ENCODE measurements at regions not wholly inside any gene's neighbourhood (a gene's known extent, or its start where the extent isn't known, plus 50 kb on each side); places are given as distances from the start of the nearest gene placed in this dataset.

- no peak for TF ChIP-seq STAT6 (CRISPR knock-in tag; conservative IDR thresholded peaks at IDR 0.05; ENCODE audit: low read depth)
- no peak for TF ChIP-seq NFE2L1 (CRISPR knock-in tag; IDR thresholded peaks at IDR 0.05)
- TF ChIP-seq RORB (CRISPR knock-in tag; IDR thresholded peaks at IDR 0.05), result no peak
- TF ChIP-seq, protein P1, sequence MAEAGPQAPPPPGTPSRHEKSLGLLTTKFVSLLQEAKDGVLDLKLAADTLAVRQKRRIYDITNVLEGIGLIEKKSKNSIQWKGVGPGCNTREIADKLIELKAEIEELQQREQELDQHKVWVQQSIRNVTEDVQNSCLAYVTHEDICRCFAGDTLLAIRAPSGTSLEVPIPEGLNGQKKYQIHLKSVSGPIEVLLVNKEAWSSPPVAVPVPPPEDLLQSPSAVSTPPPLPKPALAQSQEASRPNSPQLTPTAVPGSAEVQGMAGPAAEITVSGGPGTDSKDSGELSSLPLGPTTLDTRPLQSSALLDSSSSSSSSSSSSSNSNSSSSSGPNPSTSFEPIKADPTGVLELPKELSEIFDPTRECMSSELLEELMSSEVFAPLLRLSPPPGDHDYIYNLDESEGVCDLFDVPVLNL (CRISPR knock-in tag; IDR thresholded peaks at IDR 0.05; ENCODE audit: borderline replicate concordance, low read depth), result no peak
- TF ChIP-seq PRRX2 (CRISPR knock-in tag; IDR thresholded peaks at IDR 0.05), result no peak
- no peak for TF ChIP-seq ATF3 (CRISPR knock-in tag; conservative IDR thresholded peaks at IDR 0.05)
- TF ChIP-seq FOXP1 (CRISPR knock-in tag; IDR thresholded peaks at IDR 0.05; ENCODE audit: borderline replicate concordance), result no peak
- no peak for TF ChIP-seq SMAD4 (CRISPR knock-in tag; IDR thresholded peaks at IDR 0.05)
- no peak for TF ChIP-seq CDX4 (CRISPR knock-in tag; IDR thresholded peaks at IDR 0.05; ENCODE audit: borderline replicate concordance)
- TF ChIP-seq AR (CRISPR knock-in tag; IDR thresholded peaks at IDR 0.05), result no peak
Measured at GRCh38 chr2:128402911-128403670, 84.4 kb upstream of the HS6ST1 start (continued).

GRCh38 chr2:128403814-128404708, 85.4 kb upstream of the HS6ST1 start:
- no peak overlapping the region for H3K27ac Mint-ChIP-seq
- CTCF ChIA-PET, result interaction anchor here (1.0 kb wide), 1 partner anchor 333 kb away, joined by 3 read pairs; no protein-coding TSS in a partner anchor
- no peaks in the 10 kb centered on the region for H3K27me3 Mint-ChIP-seq (ENCODE audit: low read depth)

More at GRCh38 chr2:128403814-128404708, 85.4 kb upstream of the HS6ST1 start:
- H3K36me3 Mint-ChIP-seq, result no peaks in the 10 kb centered on the region
- ATAC-seq (no peak), DNase-seq (ENCODE audit: low spot score) (no peak)
- no peaks in the 10 kb centered on the region for H3K9me3 Mint-ChIP-seq
- POLR2A ChIA-PET, result no interaction called here
- peaks cover 27% of the 10 kb centered on the region for H3K4me1 Mint-ChIP-seq
- H3K4me3 Mint-ChIP-seq, result no peak overlapping the region
- TF ChIP-seq JAZF1 (CRISPR knock-in tag; IDR thresholded peaks at IDR 0.05) (no peak), EMX1 (CRISPR knock-in tag; IDR thresholded peaks at IDR 0.05) (no peak), SMAD4 (CRISPR knock-in tag; IDR thresholded peaks at IDR 0.05) (no peak), NR1H2 (CRISPR knock-in tag; IDR thresholded peaks at IDR 0.05) (no peak), GABPB1 (CRISPR knock-in tag; IDR thresholded peaks at IDR 0.05) (no peak), NFATC4 (CRISPR knock-in tag; IDR thresholded peaks at IDR 0.05) (no peak), SOX15 (CRISPR knock-in tag; IDR thresholded peaks at IDR 0.05) (no peak), ETV6 (CRISPR knock-in tag; IDR thresholded peaks at IDR 0.05) (no peak), NR2C2 (CRISPR knock-in tag; IDR thresholded peaks at IDR 0.05) (no peak)
- TF ChIP-seq, protein P2, sequence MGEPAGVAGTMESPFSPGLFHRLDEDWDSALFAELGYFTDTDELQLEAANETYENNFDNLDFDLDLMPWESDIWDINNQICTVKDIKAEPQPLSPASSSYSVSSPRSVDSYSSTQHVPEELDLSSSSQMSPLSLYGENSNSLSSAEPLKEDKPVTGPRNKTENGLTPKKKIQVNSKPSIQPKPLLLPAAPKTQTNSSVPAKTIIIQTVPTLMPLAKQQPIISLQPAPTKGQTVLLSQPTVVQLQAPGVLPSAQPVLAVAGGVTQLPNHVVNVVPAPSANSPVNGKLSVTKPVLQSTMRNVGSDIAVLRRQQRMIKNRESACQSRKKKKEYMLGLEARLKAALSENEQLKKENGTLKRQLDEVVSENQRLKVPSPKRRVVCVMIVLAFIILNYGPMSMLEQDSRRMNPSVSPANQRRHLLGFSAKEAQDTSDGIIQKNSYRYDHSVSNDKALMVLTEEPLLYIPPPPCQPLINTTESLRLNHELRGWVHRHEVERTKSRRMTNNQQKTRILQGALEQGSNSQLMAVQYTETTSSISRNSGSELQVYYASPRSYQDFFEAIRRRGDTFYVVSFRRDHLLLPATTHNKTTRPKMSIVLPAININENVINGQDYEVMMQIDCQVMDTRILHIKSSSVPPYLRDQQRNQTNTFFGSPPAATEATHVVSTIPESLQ (CRISPR knock-in tag; IDR thresholded peaks at IDR 0.05), result no peak
- TF ChIP-seq, protein P3, sequence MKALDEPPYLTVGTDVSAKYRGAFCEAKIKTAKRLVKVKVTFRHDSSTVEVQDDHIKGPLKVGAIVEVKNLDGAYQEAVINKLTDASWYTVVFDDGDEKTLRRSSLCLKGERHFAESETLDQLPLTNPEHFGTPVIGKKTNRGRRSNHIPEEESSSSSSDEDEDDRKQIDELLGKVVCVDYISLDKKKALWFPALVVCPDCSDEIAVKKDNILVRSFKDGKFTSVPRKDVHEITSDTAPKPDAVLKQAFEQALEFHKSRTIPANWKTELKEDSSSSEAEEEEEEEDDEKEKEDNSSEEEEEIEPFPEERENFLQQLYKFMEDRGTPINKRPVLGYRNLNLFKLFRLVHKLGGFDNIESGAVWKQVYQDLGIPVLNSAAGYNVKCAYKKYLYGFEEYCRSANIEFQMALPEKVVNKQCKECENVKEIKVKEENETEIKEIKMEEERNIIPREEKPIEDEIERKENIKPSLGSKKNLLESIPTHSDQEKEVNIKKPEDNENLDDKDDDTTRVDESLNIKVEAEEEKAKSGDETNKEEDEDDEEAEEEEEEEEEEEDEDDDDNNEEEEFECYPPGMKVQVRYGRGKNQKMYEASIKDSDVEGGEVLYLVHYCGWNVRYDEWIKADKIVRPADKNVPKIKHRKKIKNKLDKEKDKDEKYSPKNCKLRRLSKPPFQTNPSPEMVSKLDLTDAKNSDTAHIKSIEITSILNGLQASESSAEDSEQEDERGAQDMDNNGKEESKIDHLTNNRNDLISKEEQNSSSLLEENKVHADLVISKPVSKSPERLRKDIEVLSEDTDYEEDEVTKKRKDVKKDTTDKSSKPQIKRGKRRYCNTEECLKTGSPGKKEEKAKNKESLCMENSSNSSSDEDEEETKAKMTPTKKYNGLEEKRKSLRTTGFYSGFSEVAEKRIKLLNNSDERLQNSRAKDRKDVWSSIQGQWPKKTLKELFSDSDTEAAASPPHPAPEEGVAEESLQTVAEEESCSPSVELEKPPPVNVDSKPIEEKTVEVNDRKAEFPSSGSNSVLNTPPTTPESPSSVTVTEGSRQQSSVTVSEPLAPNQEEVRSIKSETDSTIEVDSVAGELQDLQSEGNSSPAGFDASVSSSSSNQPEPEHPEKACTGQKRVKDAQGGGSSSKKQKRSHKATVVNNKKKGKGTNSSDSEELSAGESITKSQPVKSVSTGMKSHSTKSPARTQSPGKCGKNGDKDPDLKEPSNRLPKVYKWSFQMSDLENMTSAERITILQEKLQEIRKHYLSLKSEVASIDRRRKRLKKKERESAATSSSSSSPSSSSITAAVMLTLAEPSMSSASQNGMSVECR (CRISPR knock-in tag; IDR thresholded peaks at IDR 0.05; ENCODE audit: borderline replicate concordance), result no peak
